ENCODE measurements at regions not wholly inside any gene's neighbourhood (a gene's known extent, or its start where the extent isn't known, plus 50 kb on each side); places are given as distances from the start of the nearest gene placed in this dataset.

DNA sequence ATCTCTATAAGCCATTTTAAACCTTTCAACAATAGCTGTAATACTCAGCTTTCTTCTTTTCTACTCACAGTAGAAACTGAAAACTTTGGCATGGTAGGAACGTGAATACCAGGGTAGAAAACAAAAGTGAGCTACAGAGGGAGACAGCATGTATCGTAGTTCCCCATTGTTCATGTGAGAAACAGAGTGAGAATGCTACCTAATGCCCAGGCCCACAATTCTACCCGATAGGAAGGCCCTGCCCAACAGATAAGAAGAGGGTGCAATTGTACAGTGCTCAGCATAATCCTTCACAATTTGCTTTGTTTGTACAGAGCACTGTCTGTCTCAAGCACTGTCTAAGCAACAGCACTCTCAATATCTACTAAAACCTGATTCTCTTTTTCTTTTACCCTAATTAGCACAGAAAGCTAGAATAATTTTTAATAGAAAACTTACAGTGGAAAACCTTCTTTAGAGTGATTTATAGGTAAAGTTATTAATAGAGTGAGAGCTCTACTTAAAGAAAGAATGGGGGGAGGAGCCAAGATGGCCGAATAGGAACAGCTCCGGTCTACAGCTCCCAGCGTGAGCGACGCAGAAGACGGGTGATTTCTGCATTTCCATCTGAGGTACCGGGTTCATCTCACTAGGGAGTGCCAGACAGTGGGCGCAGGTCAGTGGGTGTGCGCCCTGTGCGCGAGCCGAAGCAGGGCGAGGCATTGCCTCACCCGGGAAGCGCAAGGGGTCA lies 322.3 kb downstream of the EFNB2 start:
- no peaks in the 10 kb centered on the region for H3K4me1 ChIP-seq (ENCODE audit: control insufficient read depth, insufficient read depth, low read length)
- no peak overlapping the region for H3K9ac ChIP-seq (ENCODE audit: low read length in 2 of 2)
- no peaks in the 10 kb centered on the region for H3K9me3 ChIP-seq (ENCODE audit: control insufficient read depth in 2 of 2, low read length in 2 of 2)
- no peaks in the 10 kb centered on the region for H3K36me3 ChIP-seq (ENCODE audit: control insufficient read depth in 2 of 2, insufficient read depth in 2 of 2, low read length in 2 of 2)
- H3K4me3 ChIP-seq (ENCODE audit: low read length in 2 of 2) = no peak overlapping the region
- H3K27ac ChIP-seq (ENCODE audit: low read length) = no peak overlapping the region
- H3K27me3 ChIP-seq (ENCODE audit: control insufficient read depth in 1 of 2, insufficient read depth in 2 of 2, low read length in 2 of 2) = no peaks in the 10 kb centered on the region

DNA sequence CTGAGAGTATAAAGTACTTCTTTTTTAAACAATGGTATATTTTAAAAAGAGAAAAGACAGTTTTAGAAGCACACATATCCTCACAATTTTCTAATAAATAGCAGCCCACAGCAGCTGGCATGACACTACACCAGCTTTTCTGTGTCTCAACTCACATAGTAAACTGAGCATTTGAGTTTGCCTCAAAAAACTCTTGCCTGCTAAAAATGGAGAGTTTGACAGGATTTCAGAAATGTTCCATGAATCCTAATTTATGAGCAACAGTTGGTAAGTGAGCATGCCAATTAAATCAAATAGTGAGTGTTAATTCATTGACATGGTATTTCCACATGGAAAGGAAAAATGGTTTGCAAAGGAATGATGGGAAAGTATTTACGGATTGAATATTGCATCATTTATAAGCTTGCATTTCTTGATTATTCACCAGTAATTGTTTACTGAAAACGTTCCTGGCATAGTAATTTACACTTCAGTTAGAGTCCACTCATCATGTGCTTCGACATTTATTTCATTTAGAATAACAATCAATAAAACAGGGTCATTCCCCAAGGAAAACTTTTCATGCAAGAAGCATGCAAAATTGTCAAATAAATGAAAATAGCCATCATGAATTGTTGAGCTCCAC lies 323.0 kb downstream of the EFNB2 start:
- Histone ChIP-seq H3K4me1 (ENCODE audit: control insufficient read depth, insufficient read depth, low read length) (no peaks in the 10 kb centered on the region), H3K9me3 (ENCODE audit: control insufficient read depth in 2 of 2, low read length in 2 of 2) (no peaks in the 10 kb centered on the region), H3K27ac (ENCODE audit: low read length) (no peak overlapping the region), H3K4me3 (ENCODE audit: low read length in 2 of 2) (no peak overlapping the region), H3K36me3 (ENCODE audit: control insufficient read depth in 2 of 2, insufficient read depth in 2 of 2, low read length in 2 of 2) (no peaks in the 10 kb centered on the region), H3K9ac (ENCODE audit: low read length in 2 of 2) (no peak overlapping the region), H3K27me3 (ENCODE audit: control insufficient read depth in 1 of 2, insufficient read depth in 2 of 2, low read length in 2 of 2) (no peaks in the 10 kb centered on the region)

DNA sequence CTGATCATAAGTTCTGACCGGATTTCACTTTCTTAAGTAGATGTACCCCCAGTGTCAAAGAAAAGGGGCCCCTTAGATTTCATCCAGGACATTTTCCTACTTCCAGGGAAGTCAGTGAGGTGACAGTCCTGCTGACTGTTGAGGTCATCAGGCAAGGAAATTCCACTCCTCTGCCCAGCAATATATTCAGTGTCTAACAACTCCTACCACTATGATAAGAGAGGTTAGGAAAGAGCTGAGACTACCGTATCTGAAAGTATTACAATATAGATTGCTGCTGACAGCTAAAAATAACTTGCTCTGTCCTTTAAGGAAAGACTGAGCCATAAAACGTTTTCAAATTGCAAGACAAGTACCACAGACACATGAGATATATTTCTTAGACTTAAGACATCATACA lies 325.1 kb downstream of the EFNB2 start:
- Histone ChIP-seq H3K27ac (ENCODE audit: low read length) (no peak overlapping the region), H3K27me3 (ENCODE audit: control insufficient read depth in 1 of 2, insufficient read depth in 2 of 2, low read length in 2 of 2) (no peaks in the 10 kb centered on the region), H3K9me3 (ENCODE audit: control insufficient read depth in 2 of 2, low read length in 2 of 2) (no peaks in the 10 kb centered on the region), H3K4me1 (ENCODE audit: control insufficient read depth, insufficient read depth, low read length) (no peaks in the 10 kb centered on the region), H3K9ac (ENCODE audit: low read length in 2 of 2) (no peak overlapping the region), H3K36me3 (ENCODE audit: control insufficient read depth in 2 of 2, insufficient read depth in 2 of 2, low read length in 2 of 2) (no peaks in the 10 kb centered on the region), H3K4me3 (ENCODE audit: low read length in 2 of 2) (no peak overlapping the region)

- H3K9ac ChIP-seq (ENCODE audit: low read length in 2 of 2) = no peak overlapping the region
- H3K27me3 ChIP-seq (ENCODE audit: control insufficient read depth in 1 of 2, insufficient read depth in 2 of 2, low read length in 2 of 2) = no peaks in the 10 kb centered on the region
- no peaks in the 10 kb centered on the region for H3K36me3 ChIP-seq (ENCODE audit: control insufficient read depth in 2 of 2, insufficient read depth in 2 of 2, low read length in 2 of 2)
- H3K27ac ChIP-seq (ENCODE audit: low read length) = no peak overlapping the region
- no peak overlapping the region for H3K4me3 ChIP-seq (ENCODE audit: low read length in 2 of 2)
- no peaks in the 10 kb centered on the region for H3K9me3 ChIP-seq (ENCODE audit: control insufficient read depth in 2 of 2, low read length in 2 of 2)
- no peaks in the 10 kb centered on the region for H3K4me1 ChIP-seq (ENCODE audit: control insufficient read depth, insufficient read depth, low read length)
Measured at GRCh38 chr13:106205871-106206270, 329.6 kb downstream of the EFNB2 start.

DNA sequence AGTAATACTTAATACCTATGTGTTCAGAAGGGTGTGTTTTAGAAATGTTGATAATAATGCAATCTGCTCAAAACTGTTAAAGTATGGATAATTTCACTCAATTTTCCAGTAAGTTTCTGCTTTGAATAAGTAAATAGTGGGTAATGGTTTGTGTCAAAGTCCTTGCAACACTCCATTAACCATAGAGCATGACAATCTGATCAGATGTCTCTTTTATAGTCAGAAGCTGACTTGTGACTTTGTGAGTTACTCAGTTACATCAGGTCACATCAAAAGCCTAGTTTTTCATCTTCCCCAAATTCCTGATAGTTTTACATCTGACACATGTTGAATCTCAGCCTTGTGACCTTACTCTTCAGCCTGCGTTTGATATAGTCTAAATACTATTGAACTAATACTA lies 338.0 kb downstream of the EFNB2 start:
- H3K27me3 ChIP-seq (ENCODE audit: control insufficient read depth in 1 of 2, insufficient read depth in 2 of 2, low read length in 2 of 2) = no peaks in the 10 kb centered on the region
- H3K27ac ChIP-seq (ENCODE audit: low read length) = no peak overlapping the region
- no peaks in the 10 kb centered on the region for H3K4me1 ChIP-seq (ENCODE audit: control insufficient read depth, insufficient read depth, low read length)
- H3K36me3 ChIP-seq (ENCODE audit: control insufficient read depth in 2 of 2, insufficient read depth in 2 of 2, low read length in 2 of 2) = no peaks in the 10 kb centered on the region
- H3K4me3 ChIP-seq (ENCODE audit: low read length in 2 of 2) = no peak overlapping the region
- no peaks in the 10 kb centered on the region for H3K9me3 ChIP-seq (ENCODE audit: control insufficient read depth in 2 of 2, low read length in 2 of 2)
- no peak overlapping the region for H3K9ac ChIP-seq (ENCODE audit: low read length in 2 of 2)

DNA sequence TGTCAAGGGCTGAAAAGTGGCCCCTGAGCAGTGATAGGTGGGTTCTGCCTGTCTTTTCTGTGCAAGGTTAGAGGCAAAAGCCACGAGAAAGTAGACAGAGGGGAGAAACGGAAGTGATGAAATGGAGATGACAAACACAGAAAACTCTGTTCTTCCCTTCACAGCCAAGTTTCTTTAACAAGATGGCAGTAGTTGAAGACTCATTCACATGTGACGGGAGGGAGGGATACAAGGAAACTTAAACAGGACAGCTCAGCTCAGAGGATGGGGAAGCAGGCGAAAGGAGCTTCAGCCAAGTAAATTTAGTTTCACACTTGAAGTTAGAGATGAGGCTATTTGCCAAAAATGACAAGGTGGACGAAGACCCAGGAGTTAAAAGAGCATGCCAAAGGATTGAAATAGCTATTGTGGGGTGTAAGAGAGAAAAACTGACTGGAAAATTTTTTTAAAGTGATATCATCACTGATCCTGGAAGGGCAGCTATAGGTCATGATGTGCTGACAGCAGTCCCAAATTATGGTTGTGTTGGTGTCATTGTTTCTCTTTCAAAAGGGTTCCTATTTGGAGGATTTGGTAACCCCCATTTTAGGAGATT lies 347.9 kb downstream of the EFNB2 start:
- Histone ChIP-seq H3K9me3 (ENCODE audit: control insufficient read depth in 2 of 2, low read length in 2 of 2) (no peaks in the 10 kb centered on the region), H3K36me3 (ENCODE audit: control insufficient read depth in 2 of 2, insufficient read depth in 2 of 2, low read length in 2 of 2) (no peaks in the 10 kb centered on the region), H3K9ac (ENCODE audit: low read length in 2 of 2) (no peak overlapping the region), H3K27me3 (ENCODE audit: control insufficient read depth in 1 of 2, insufficient read depth in 2 of 2, low read length in 2 of 2) (no peaks in the 10 kb centered on the region), H3K4me1 (ENCODE audit: control insufficient read depth, insufficient read depth, low read length) (no peaks in the 10 kb centered on the region), H3K27ac (ENCODE audit: low read length) (no peak overlapping the region), H3K4me3 (ENCODE audit: low read length in 2 of 2) (no peak overlapping the region)

GRCh38 chr13:106187101-106187500 lies 348.4 kb downstream of the EFNB2 start:
- no peak overlapping the region for H3K9ac ChIP-seq (ENCODE audit: low read length in 2 of 2)
- no peak overlapping the region for H3K4me3 ChIP-seq (ENCODE audit: low read length in 2 of 2)
- no peak overlapping the region for H3K27ac ChIP-seq (ENCODE audit: low read length)
- H3K9me3 ChIP-seq (ENCODE audit: control insufficient read depth in 2 of 2, low read length in 2 of 2) = no peaks in the 10 kb centered on the region
- no peaks in the 10 kb centered on the region for H3K27me3 ChIP-seq (ENCODE audit: control insufficient read depth in 1 of 2, insufficient read depth in 2 of 2, low read length in 2 of 2)
- no peaks in the 10 kb centered on the region for H3K4me1 ChIP-seq (ENCODE audit: control insufficient read depth, insufficient read depth, low read length)
- no peaks in the 10 kb centered on the region for H3K36me3 ChIP-seq (ENCODE audit: control insufficient read depth in 2 of 2, insufficient read depth in 2 of 2, low read length in 2 of 2)

GRCh38 chr13:106186366-106187030 lies 349.0 kb downstream of the EFNB2 start:
- Histone ChIP-seq H3K27ac (ENCODE audit: low read length) (no peak overlapping the region), H3K36me3 (ENCODE audit: control insufficient read depth in 2 of 2, insufficient read depth in 2 of 2, low read length in 2 of 2) (no peaks in the 10 kb centered on the region), H3K4me3 (ENCODE audit: low read length in 2 of 2) (no peak overlapping the region), H3K9me3 (ENCODE audit: control insufficient read depth in 2 of 2, low read length in 2 of 2) (no peaks in the 10 kb centered on the region), H3K27me3 (ENCODE audit: control insufficient read depth in 1 of 2, insufficient read depth in 2 of 2, low read length in 2 of 2) (no peaks in the 10 kb centered on the region), H3K4me1 (ENCODE audit: control insufficient read depth, insufficient read depth, low read length) (no peaks in the 10 kb centered on the region), H3K9ac (ENCODE audit: low read length in 2 of 2) (no peak overlapping the region)

GRCh38 chr13:106184790-106185189 lies 350.7 kb downstream of the EFNB2 start:
- H3K9me3 ChIP-seq (ENCODE audit: control insufficient read depth in 2 of 2, low read length in 2 of 2) = no peaks in the 10 kb centered on the region
- H3K4me3 ChIP-seq (ENCODE audit: low read length in 2 of 2) = no peak overlapping the region
- no peak overlapping the region for H3K9ac ChIP-seq (ENCODE audit: low read length in 2 of 2)
- H3K27me3 ChIP-seq (ENCODE audit: control insufficient read depth in 1 of 2, insufficient read depth in 2 of 2, low read length in 2 of 2) = no peaks in the 10 kb centered on the region
- no peak overlapping the region for H3K27ac ChIP-seq (ENCODE audit: low read length)
- no peaks in the 10 kb centered on the region for H3K36me3 ChIP-seq (ENCODE audit: control insufficient read depth in 2 of 2, insufficient read depth in 2 of 2, low read length in 2 of 2)
- no peaks in the 10 kb centered on the region for H3K4me1 ChIP-seq (ENCODE audit: control insufficient read depth, insufficient read depth, low read length)

- Histone ChIP-seq H3K36me3 (ENCODE audit: control insufficient read depth in 2 of 2, insufficient read depth in 2 of 2, low read length in 2 of 2) (no peaks in the 10 kb centered on the region), H3K27ac (ENCODE audit: low read length) (no peak overlapping the region), H3K9me3 (ENCODE audit: control insufficient read depth in 2 of 2, low read length in 2 of 2) (no peaks in the 10 kb centered on the region), H3K9ac (ENCODE audit: low read length in 2 of 2) (no peak overlapping the region), H3K4me1 (ENCODE audit: control insufficient read depth, insufficient read depth, low read length) (no peaks in the 10 kb centered on the region), H3K27me3 (ENCODE audit: control insufficient read depth in 1 of 2, insufficient read depth in 2 of 2, low read length in 2 of 2) (no peaks in the 10 kb centered on the region), H3K4me3 (ENCODE audit: low read length in 2 of 2) (no peak overlapping the region)
Measured at GRCh38 chr13:106183410-106184065, 351.9 kb downstream of the EFNB2 start.
